Activated B cell treated with CpG ODN at 0.5 μM for 24 hours (primary cell): ENCODE measurements at regions not wholly inside any gene's neighbourhood (a gene's known extent, or its start where the extent isn't known, plus 50 kb on each side); places are given as distances from the start of the nearest gene placed in this dataset.

Experiments
- ATAC-seq: fragments of 200-7000 bp; cut with Tn5 transposase; one replicate; pipeline ENCODE4 v1.10.0; 2021; ENCODE audit warnings: low read depth, mild to moderate bottlenecking, moderate library complexity
- CTCF ChIA-PET: fragments of 350-600 bp; sonication (Branson Sonifier 250); formaldehyde crosslinking; loops from one replicate; lab custom pipeline; 2021; ENCODE audit warnings: antibody characterized with exemption; lab: Charles Lee
- POLR2A ChIA-PET: fragments of 350-600 bp; sonication (Branson Sonifier 250); formaldehyde crosslinking; loops from one replicate; lab custom pipeline; 2021; ENCODE audit warnings: antibody characterized with exemption; lab: Charles Lee
- DNase-seq: peaks from one replicate; pipeline ENCODE4 v3.0.0; 2022
- H3K27ac Mint-ChIP-seq: one replicate; pipeline ENCODE4 v1.8.0; 2020; ENCODE audit warnings: mixed read lengths
- H3K27me3 Mint-ChIP-seq: one replicate; pipeline ENCODE4 v1.8.0; 2021; ENCODE audit warnings: mixed read lengths
- H3K36me3 Mint-ChIP-seq: one replicate; pipeline ENCODE4 v1.8.0; 2021; ENCODE audit warnings: low read depth, mixed read lengths
- H3K4me1 Mint-ChIP-seq: one replicate; pipeline ENCODE4 v1.8.0; 2021; ENCODE audit warnings: mixed read lengths
- H3K4me3 Mint-ChIP-seq: one replicate; pipeline ENCODE4 v1.8.0; 2020; ENCODE audit warnings: mild to moderate bottlenecking, mixed read lengths
- H3K9me3 Mint-ChIP-seq: one replicate; pipeline ENCODE4 v1.8.0; 2020; ENCODE audit warnings: mixed read lengths
- CTCF ChIP-seq: fragments of 200-600 bp; IDR thresholded peaks from one replicate; pipeline ENCODE4 v1.8.0; 2022; ENCODE audit warnings: antibody characterized with exemption, mild to moderate bottlenecking
- intact Hi-C: fragments of 100-400 bp; cut with micrococcal nuclease; formaldehyde crosslinking; loops from one replicate; pipeline ENCODE4 v1.15.1; 2024

DNA sequence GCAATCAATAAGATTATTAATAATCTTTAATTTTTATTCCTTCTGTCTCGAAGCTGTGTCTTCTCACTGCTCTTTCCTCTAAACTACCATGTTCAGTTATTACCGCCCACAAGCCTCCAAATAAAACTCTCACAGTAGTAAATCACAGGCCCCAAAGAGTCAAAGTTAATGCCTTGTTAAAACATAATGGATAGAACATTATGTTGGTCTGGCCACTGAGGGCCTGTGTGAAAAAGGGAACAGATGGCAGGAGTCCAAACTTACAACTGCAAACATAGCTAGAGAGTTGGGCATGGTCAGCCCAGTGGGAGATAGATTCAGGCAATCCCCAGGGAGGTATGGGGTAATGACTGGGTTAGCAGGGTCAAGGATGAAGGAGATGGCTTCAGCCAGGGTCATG, 84.6 kb upstream of the TNIP3 start:
- H3K27me3 Mint-ChIP-seq, result no peaks in the 10 kb centered on the region
- CTCF ChIA-PET, result interaction anchor here (1.4 to 5.8 kb wide), 2 partner anchors 10 to 57 kb away, joined by 4 to 35 read pairs; no protein-coding TSS in a partner anchor
- no peaks in the 10 kb centered on the region for H3K4me1 Mint-ChIP-seq
- TF ChIP-seq CTCF, result no peak
- no peak overlapping the region for H3K27ac Mint-ChIP-seq
- no peak for DNase-seq
- H3K9me3 Mint-ChIP-seq, result no peaks in the 10 kb centered on the region
- H3K4me3 Mint-ChIP-seq, result no peak overlapping the region
- POLR2A ChIA-PET, result no interaction called here
- intact Hi-C loops, result no loop called here
- no peaks in the 10 kb centered on the region for H3K36me3 Mint-ChIP-seq
- ATAC-seq, result no peak

GRCh38 chr4:121246698-121247097, 82.6 kb upstream of the TNIP3 start:
- peaks cover 3% of the 10 kb centered on the region for H3K4me1 Mint-ChIP-seq
- no peak overlapping the region for H3K4me3 Mint-ChIP-seq
- H3K9me3 Mint-ChIP-seq, result no peaks in the 10 kb centered on the region
- intact Hi-C loops, result no loop called here
- CTCF ChIA-PET, result no interaction called here
- no peak for TF ChIP-seq CTCF
- H3K27ac Mint-ChIP-seq, result no peak overlapping the region
- H3K27me3 Mint-ChIP-seq, result no peaks in the 10 kb centered on the region
- ATAC-seq, result no peak
- DNase-seq, result no peak
- POLR2A ChIA-PET, result no interaction called here
- no peaks in the 10 kb centered on the region for H3K36me3 Mint-ChIP-seq

- Mint-ChIP-seq H3K27ac (no peak overlapping the region), H3K4me3 (no peak overlapping the region), H3K36me3 (no peaks in the 10 kb centered on the region), H3K9me3 (no peaks in the 10 kb centered on the region), H3K27me3 (no peaks in the 10 kb centered on the region), H3K4me1 (peaks cover 3% of the 10 kb centered on the region)
- TF ChIP-seq CTCF, result no peak
- ATAC-seq (no peak), DNase-seq (no peak)
- ChIA-PET POLR2A (no interaction called here), CTCF (interaction anchor here (0.9 kb wide), 1 partner anchor 9 kb away, joined by 4 read pairs; no protein-coding TSS in a partner anchor)
- intact Hi-C loops, result no loop called here
Observed at GRCh38 chr4:121243485-121243884, 79.4 kb upstream of the TNIP3 start.

DNA sequence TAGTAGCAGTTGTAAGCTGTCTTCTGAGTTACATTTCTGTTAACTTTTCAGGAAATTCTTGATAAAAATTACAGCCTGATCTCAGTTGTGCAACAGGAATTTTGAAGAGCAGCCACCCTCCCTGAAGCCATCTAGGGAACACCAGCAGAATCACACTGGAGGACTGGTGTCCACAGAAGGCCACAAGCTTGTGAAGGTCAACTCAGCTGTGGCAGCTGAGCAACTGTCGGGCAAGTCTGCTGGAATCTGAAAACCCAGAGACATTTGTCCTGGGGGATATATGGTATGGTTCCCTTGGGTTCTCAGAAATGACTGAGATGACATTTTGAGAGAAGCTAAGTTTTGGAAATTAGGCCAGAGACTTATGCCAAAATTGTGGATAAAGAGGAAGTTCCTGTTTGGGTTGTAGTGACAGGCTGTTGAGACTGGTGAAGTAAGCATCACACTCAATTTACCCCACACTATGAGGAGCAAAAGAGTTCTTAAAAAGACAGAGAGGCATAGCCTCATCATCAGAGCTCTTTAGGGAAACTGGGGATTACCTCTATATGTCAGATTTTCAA, 78.1 kb upstream of the TNIP3 start:
- H3K9me3 Mint-ChIP-seq, result no peaks in the 10 kb centered on the region
- POLR2A ChIA-PET, result no interaction called here

DNA sequence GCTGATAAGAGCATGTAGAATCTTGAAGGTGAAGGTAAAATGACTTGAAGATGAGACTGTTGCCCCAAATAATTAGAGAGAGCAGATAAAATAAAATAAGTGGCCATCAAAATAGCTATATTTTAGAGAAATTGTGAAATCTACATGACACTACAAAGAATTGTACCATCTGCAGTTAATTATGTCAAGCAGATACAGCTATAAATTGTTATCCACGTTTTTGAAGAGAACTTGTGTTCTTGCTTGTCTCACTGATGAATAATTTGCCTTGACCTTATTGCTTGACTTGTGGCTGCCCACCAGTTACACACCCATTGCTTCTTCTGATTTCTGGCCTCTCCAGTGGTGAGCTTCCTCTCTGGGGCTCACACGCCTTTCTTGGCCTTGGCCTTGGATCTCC, 75.8 kb upstream of the TNIP3 start:
- Mint-ChIP-seq H3K27me3 (no peaks in the 10 kb centered on the region), H3K36me3 (no peaks in the 10 kb centered on the region), H3K4me3 (no peak overlapping the region), H3K4me1 (peaks cover 3% of the 10 kb centered on the region), H3K9me3 (no peaks in the 10 kb centered on the region), H3K27ac (no peak overlapping the region)
- intact Hi-C loops, result no loop called here
- TF ChIP-seq CTCF, result no peak
- ATAC-seq (no peak), DNase-seq (no peak)
- POLR2A ChIA-PET, result no interaction called here
- CTCF ChIA-PET, result interaction anchor here (1.1 kb wide), 1 partner anchor 43 kb away, joined by 3 read pairs; no protein-coding TSS in a partner anchor

More for the DNA sequence above, 78.1 kb upstream of the TNIP3 start:
- Mint-ChIP-seq H3K27ac (no peak overlapping the region), H3K36me3 (no peaks in the 10 kb centered on the region), H3K4me3 (no peak overlapping the region), H3K27me3 (no peaks in the 10 kb centered on the region), H3K4me1 (peaks cover 3% of the 10 kb centered on the region)
- CTCF ChIA-PET, result interaction anchor here (1.0 kb wide), 1 partner anchor 9 kb away, joined by 3 read pairs; no protein-coding TSS in a partner anchor
- ATAC-seq, result no peak
- intact Hi-C loops, result no loop called here
- no peak for TF ChIP-seq CTCF
- no peak for DNase-seq
